ENCODE measurements at regions not wholly inside any gene's neighbourhood (a gene's known extent, or its start where the extent isn't known, plus 50 kb on each side); places are given as distances from the start of the nearest gene placed in this dataset.
"Not testable (repeated sequence)": the region's sequence is repeated elsewhere in the genome, so short reads cannot be mapped to it uniquely, and the experiment has no call there.

DNA sequence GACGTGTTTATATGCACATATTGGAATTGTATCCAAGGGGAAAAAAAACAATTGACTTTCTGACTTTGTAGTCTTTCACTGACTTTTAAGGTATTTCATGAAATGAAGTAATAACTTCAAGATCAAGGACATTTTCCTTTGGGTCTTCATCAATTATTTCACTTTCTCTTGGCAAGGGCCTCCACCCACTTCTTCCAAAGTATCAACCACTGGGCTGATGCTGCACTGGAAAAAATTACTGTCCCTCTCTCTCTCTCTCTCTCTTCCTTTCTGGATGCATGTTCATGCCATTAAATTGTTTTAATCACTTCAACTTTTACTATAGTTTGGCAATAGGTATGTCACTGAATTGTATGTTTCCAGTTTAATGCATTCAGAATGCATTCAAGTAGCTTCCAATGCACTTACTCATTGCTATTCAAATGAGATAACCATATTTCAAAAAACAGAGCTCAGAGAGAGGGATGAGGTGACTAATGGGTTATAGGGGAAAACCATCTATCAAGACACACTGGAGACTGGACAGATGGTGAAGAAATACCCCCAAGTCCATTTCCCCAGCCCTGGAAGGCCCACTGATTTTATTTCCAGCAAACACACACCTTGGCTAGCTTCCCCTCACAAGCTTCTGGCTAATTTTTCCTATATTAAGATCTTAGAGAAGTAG, 585.3 kb downstream of the EBF1 start:
- DNase-seq, result no peak

DNA sequence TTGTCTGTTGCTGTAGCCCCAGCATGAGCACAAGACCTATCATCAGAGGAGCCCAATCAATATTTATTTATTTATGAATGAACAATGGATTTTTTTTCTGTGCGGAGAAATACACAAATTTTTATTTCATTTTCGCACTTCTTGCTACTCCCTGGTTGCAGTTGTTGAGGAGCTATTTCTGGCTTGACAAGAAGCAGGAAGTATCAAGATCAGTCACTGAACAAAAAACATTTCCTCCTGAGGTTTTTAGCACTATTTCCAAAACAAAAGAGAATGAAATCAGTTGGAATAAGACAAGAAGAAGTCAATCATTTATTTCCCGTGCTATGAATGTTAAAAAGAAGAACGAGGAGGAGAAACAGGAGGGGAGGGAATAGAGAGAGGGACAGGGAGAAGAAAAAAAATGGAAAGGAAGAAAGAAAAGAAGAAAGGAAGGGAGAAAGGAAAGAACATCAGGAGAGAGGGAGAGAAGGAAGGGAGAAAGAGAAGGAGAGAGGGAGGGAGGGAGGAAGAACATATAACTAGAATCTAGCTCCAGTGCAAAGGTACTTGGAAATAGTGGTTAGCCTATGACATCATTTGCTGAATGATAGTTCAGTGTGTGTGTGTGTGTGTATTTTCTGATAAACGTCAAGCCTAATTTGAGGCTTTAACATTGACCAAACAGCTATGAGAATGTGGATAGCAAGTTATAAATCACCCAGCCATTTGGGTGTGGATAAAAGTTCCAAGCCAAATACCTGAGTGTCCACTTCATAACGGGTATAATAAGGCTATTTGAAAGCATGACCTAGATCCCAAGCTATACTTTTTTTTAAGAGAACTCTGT, 586.0 kb downstream of the EBF1 start:
- no peak for DNase-seq

DNA sequence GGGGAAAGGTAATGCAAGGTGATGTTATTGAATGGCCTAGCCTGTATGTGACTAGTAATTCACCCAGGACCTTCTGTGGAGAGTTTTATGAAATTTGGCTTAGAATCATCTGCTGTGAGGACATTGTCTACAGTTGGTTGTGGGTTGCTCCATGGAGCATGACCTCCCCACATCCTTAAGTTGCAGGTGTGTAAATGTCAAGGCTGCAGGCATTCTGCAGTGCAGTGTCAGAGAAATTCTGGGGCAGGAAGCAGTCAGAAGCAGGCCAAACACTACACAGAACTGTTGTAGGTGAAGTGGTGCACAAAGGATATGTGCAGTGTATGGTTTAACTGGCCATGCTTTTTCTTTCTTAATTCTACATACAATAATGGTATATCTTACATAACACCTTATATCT, 588.3 kb downstream of the EBF1 start:
- no peak for DNase-seq

DNA sequence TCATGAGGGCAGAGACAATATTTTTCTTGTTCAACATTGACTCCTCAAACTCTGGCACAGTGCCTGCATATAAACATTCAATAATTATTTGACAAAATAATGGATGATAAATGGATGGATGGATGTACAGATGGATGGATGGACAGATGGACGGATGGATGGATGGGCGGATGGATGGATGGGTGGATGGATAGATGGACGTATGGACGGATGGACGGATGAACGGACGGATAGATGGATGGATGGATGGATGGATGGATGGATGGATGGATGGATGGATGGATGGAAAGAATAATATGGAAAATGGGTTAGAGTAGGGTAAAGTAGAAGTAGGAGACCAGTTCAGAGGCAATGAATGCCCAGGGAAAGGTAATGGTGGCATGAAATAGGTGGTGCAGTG, 589.2 kb downstream of the EBF1 start:
- no peak for DNase-seq

DNA sequence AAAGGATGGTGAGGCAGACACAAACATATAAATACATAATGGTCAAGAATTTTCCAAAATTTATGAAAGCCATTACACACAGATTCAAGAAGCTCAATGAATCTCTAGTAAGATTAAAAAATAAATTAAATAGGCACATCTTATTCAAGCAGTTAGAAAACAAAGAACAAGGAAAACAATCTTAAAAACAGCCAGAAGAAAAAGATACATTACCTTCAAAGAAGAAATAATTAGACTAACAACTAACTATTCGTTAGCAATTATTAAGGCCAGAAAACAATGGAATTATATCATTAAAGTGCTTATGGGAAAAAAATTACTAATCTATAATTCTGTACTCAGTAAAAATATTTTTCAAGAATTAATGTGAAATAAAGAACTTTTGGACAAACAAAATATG, 593.1 kb downstream of the EBF1 start:
- no peak for DNase-seq

DNA sequence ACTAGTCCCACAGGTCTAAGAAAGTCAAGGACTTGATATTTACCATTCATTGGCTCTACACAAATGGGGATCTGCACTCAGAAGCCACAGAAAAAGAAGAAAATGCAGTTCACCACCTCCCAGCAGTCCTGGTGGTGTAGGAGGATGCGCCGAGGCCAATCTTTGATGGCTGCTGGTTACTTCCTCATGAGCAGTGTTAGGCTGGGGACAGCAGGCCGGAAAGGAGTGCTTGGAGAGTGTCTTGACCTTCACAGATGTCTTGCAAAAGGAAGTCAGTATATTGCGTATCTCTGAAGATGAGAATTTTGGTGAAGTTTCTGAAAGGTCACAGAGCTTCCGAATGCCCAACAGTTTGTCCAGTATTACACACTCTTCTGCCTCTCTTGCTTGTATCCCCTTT, 597.0 kb downstream of the EBF1 start:
- DNase-seq, result no peak

DNA sequence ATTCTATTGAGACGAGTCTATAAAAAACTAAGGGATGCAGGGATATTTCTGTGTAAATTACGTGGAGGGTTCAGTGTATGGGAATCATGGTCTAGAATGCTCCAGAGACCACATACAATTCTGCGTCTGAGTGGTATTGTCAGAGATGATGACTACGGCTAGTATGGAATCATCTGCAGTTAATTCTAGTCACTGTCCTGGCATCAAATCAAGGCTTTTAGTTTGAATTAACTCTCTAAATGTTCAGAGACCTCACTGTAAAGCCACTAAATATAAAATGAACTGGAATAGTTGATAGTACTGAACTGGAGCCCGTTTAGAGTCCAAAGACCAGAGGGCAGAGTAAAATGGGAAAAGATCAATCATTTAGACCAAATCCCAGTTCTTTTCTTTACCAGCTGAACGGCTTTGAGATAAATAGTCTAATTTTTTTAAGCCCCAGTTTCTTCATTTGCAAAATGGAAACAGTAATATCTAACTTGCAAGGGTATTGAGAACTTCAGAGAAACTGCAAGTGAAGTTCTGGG, 599.8 kb downstream of the EBF1 start:
- DNase-seq, result no peak

DNA sequence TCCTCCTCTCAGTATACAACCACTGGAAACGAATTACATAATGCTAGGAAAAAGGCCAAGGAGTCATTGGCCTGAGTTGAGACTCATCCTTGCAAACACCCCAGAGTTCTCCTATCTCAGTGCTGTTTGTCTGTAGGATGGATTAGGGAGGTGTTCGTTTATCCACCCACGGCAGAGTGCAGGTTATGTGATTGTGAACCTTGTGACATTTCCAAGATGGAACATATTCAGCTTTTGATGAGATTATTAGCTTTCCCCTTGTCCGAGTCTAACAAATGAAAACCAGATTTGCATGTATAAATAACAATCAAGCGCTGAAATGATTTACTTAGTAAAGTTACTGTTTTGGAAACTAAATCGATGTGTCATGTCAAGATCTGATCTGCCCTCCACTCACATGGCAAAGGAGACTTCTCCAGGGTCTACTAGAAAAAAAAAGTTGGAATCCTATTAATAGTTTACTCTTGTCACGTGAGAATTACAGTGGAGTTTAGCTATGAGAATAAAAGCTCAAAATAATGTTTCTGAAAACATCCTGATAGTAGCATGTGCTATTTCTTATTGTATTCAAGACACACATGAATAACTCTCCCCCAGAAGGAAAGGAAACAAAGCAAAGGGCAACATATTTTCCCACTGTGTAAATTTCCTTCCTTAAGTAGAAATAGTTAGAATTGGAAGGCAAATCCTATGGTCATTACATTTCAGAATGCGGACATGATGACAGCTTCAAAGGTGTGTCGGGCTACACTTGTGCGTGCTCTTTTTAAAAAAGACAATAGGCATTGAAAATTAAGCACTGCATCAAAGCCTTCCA, 600.4 kb downstream of the EBF1 start:
- no peak for DNase-seq

DNA sequence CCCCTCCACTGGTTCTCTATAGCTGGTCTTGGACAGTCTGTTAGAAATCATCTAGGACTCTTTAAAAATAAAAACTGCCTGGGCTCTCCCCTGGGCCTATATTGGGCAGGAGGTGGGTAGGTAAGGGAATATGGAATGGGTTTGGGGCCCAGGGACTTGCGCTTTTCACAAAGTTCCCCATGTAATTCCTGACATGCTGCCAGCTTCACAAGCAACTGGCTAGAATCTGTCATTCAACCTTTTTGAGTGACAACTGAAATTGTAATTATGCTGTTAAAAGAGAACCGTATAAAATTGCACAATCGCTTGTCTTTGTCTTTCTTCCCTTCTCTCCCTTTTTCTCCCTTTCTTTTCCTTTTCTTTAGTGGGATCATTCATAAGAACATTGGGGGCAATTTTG, 603.1 kb downstream of the EBF1 start:
- DNase-seq, result no peak

DNA sequence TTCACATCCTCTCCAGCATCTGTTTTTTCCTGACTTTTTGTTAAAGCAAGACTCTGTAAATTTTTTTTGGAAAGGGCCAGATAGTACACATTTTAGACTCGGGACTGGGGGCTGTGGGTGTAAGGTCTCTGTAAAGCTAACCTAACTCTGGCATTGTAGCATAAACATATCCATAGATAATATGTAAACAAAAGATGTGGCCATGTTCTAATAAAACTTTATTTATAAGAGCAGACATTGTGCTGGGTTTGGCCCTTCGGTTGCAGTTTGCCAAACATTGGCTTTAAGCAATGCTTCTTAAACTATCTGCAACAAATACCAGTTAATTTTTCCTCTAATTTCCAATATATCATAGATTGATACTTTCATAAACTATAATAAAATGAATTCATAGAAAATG, 605.2 kb downstream of the EBF1 start:
- no peak for DNase-seq

DNA sequence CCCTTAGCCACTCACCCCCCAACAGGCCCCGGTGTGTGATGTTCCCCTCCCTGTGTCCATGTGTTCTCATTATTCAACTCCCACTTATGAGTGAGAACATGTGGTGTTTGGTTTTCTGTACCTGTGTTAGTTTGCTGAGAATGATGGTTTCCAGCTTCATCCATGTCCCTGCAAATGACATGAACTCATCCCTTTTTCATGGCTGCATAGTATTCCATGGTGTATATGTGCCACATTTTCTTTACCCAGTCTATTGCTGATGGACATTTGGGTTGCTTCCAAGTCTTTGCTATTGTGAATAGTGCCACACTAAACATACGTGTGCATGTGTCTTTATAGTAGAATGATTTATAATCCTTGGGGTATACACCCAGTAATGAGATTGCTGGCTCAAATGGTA, 605.7 kb downstream of the EBF1 start:
- not testable (repeated sequence) for DNase-seq

DNA sequence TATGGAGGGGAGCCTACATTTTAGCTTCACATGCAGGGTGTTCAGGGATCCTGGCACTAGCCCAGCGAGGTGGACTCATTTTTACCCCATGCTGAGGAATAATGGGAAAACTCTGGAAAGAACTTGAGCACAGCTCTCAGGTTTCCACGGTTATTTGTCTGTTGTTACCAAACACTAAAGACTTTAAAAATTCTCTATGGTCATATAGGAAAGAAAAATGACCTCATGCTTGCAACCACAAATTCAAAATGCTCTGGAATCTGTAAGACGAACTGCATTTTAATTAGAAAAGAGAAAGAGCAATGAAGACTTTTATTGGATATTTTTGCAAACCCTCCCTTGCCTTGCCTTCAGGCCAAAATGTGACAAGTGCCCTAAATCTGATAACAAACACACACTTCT, 606.9 kb downstream of the EBF1 start:
- DNase-seq, result no peak

DNA sequence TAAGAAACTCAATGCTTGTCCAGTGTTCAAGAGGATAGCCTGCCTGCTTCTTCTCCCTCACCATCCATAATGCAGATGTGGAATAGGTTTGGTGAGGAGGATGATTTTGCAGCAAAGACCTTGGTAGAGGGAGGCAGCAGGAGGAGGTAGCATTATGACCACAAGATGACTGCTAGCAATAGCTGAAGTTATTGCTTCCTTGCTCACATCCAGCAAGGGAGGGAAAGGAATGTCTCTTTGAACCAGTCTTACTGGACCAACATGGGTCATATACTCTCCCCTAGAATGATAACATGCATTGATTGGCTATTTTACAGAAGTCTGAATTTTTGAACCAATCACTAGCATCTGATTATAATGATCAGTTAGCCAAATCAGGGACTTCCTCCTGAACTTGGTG, 607.6 kb downstream of the EBF1 start:
- no peak for DNase-seq

DNA sequence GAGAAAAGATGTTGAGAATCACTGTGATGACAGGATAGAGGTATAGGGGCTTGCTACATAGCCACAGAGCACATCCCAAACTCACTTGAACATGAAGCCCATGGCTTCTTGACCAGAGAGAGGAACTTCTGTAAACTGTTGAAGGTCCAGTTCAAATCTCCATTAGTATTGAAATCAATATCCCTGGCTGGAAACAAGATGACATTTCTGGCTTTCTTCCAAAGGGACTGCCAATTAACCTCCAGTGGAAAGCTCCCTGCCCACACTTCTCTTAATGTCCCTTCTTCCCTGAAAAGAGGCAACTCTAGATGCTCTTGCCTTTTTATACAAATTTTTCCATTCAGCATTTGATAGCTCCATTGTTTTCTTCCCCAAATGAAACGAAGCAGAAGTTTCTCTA, 612.1 kb downstream of the EBF1 start:
- DNase-seq, result no peak

DNA sequence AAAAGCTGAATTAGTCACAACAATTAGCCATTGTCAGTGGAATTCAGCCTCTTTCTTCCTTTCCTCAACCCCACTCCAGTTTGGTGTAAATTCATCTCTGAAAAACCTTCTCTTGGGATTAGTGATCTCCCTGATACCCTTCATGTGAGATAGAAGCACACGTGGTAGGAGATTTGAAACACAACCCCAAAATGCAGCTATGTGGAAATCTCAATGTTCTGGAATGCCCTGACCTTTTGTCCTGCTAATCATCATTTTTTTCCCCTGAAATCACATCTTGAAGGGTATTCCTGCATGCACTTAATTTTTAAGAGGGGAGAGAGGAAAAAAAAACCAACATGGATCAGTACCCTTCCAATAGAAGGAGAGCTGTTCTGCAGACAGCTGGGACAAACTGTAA, 612.6 kb downstream of the EBF1 start:
- no peak for DNase-seq

DNA sequence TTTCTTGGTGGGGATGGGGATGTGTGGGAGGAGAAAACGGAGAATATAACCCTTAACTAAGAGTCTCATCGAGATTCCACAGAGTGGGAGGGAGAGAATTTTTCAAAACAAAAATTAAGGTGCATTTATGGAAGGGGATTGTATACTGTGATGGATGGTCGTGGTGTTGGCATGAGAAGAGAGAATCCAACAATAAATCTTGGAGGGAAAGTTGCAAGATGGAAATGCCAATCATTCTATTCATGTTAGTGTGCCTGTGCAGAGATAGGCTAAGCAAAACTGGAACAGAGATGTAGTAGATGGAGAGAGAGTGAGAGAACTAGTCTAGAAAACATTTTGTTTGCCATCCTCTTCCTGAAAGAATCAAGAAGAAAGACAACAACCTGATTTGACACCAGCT, 613.1 kb downstream of the EBF1 start:
- DNase-seq, result no peak

DNA sequence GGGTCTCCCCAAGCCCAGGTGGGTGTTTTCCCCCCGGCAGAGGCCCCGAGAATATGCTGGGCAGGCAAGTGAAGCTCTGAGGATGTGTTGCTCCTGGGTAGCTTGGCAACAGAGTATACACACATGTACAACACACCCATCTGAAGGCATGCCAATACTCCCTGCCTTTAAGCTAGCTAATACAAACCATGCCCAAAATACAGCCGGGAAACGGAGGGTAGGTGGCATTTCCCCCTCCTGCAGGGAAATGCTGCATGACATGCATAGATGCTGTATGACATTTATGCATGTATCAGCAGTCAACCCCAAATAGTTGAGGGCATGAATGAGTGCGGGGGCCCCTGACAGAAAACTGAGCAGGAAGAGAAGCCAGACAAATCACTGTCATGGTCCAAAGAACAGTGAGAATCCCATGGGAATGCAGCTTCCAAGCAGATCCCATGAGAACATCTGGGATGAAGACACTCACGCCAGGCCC, 614.1 kb downstream of the EBF1 start:
- no peak for DNase-seq

DNA sequence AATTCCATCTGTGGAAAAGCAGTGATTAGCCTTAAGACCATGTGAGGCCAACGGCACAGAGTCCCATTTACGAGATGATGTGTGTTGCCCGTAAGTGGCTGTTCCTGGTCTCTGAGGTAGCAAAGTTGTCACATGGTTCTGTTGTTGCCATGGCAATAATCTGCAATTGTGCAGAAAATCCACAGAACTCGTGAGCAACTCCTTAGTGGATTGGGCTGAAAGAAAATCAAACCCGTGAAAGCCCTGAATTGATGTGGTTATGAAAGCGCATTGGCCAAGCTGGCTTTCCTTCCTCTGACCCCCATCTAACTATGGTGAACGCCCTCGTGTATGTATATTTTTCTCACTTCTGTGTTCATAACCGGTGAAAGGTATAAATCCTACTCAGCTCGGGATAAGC, 614.7 kb downstream of the EBF1 start:
- no peak for DNase-seq

DNA sequence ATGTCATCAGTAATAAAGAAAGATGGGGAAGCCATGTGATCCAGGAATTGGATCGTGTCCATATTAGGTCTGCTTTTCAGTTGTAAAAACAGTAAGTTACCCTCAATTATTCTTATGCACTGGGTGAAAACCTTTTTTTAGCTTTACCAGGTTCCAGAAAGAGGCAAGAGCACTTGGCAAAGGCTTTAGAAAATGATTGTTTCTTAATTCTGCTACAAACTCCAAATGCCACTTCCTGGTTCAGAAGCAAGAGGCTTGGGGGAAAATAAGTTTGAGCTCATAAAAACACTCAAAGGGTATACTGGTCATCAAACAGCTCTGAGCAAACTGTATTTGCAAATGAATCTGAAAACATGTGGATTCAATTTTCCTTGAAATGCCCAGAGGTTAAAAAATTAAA, 615.6 kb downstream of the EBF1 start:
- DNase-seq, result no peak

DNA sequence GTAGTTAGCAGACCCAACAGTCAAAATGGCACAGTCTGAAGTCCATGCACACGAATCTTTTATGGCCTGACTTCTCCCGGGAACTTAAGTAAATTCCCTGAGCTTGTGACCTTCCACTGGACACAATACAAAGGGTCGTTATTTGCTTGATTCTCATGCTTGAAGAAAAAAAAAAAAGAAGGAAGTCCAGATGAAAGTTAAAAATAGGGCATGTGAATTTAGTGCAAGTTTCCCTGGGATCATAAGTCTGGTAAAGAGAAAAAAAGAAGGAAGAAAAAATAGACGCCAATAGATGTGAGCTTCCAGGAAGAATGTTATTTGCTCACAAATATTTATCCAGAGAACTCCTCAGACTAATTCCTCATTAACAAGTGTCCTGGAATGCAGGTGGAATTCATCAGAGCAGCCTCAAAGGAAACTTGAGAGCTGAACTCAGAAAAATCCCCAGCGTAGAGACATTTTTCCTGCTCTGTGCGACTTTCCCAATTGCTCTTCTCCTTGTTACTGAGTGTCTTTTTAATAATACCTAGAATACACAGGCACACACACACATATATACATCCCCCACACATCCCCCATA, 616.3 kb downstream of the EBF1 start:
- DNase-seq, result no peak

DNA sequence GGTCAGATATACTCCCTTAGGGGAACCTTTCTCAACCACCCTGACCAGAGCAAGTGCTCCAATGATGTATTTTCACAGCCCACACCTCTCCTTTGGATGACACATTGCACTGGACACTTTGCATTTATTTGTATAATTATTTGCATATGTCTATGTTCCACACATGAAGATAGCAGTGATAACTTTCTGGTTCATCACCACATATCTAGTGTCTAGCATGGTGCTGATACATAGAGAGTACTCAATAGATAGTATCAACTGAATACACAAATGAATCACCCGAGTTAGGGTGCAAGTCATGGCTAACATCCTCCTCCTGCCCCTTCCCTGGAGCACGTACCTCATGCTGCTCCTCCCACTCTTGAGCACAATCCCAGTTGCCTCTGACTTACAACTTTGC, 617.6 kb downstream of the EBF1 start:
- no peak for DNase-seq

DNA sequence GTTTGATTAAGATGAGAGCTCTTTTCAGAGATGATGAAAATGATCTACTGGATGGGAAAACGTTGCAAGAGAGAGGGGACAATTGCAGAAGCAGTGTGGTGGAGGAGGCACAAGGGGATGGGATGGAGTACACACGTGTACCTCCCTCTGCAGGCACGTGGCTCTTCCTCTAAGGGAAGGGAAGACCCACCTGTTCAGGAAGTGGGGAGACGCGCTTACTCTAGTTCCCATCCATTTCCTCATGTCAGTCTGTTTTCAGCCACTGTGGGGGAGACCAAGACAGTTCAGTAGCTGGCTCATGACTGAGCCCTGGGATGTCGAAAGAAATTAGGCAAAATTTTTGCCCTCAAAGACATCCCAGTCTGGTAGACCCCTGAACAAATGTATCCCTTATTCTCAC, 619.2 kb upstream of the CLINT1 start:
- DNase-seq, result no peak

DNA sequence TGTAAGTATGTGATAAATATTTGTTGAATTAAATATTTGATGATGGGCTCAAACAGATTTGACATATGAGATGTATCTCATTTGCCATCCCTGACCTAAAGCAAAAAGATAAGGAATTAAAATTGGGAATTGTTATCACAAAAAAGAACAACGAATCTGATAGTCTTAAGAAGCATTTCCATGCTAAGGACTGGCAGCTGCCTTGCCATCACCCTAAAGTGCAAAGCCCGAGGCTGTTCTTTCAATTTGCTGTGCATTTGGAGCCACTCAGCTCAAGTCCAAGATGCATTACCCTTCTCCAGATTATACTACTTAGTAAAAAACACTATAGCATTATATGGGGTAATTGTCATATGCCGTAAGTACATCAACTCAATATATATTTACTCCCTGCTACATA, 618.3 kb upstream of the CLINT1 start:
- no peak for DNase-seq
